PC-9 (cell line): ENCODE measurements at regions not wholly inside any gene's neighbourhood (a gene's known extent, or its start where the extent isn't known, plus 50 kb on each side); places are given as distances from the start of the nearest gene placed in this dataset.

ENCODE experiments used
- EZH2 ChIP-seq: fragments of 200-600 bp; sonication (generic); IDR thresholded peaks from 2 replicates; pipeline ENCODE4 v1.8.0; 2017; ENCODE audit warnings: antibody characterized with exemption, low read depth
- TF ChIP-seq, protein P1 (sequence below): fragments of 200-600 bp; sonication (generic); conservative IDR thresholded peaks from 2 replicates; pipeline ENCODE4 v1.6.1; 2017; ENCODE audit warnings: mixed run types, antibody characterized with exemption, mild to moderate bottlenecking, moderate library complexity

GRCh38 chr2:134152045-134153010, 101.5 kb upstream of the MGAT5 start:
- TF ChIP-seq, protein P1, sequence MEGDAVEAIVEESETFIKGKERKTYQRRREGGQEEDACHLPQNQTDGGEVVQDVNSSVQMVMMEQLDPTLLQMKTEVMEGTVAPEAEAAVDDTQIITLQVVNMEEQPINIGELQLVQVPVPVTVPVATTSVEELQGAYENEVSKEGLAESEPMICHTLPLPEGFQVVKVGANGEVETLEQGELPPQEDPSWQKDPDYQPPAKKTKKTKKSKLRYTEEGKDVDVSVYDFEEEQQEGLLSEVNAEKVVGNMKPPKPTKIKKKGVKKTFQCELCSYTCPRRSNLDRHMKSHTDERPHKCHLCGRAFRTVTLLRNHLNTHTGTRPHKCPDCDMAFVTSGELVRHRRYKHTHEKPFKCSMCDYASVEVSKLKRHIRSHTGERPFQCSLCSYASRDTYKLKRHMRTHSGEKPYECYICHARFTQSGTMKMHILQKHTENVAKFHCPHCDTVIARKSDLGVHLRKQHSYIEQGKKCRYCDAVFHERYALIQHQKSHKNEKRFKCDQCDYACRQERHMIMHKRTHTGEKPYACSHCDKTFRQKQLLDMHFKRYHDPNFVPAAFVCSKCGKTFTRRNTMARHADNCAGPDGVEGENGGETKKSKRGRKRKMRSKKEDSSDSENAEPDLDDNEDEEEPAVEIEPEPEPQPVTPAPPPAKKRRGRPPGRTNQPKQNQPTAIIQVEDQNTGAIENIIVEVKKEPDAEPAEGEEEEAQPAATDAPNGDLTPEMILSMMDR = no peak
- no peak for TF ChIP-seq EZH2
